B cell (primary cell): ENCODE measurements at regions not wholly inside any gene's neighbourhood (a gene's known extent, or its start where the extent isn't known, plus 50 kb on each side); places are given as distances from the start of the nearest gene placed in this dataset.
"Not testable (repeated sequence)": the region's sequence is repeated elsewhere in the genome, so short reads cannot be mapped to it uniquely, and the experiment has no call there.

Experiments
- ATAC-seq: fragments of 200-7000 bp; cut with Tn5 transposase; one replicate; pipeline ENCODE4 v1.10.0; 2021; ENCODE audit warnings: low read depth, mild to moderate bottlenecking, moderate number of reproducible peaks, moderate library complexity
- CTCF ChIA-PET: fragments of 350-600 bp; sonication (Branson Sonifier 250); formaldehyde crosslinking; loops from one replicate; lab custom pipeline; 2021; ENCODE audit warnings: antibody characterized with exemption, inconsistent platforms; lab: Charles Lee
- POLR2A ChIA-PET: fragments of 350-600 bp; sonication (Branson Sonifier 250); formaldehyde crosslinking; loops from one replicate; lab custom pipeline; 2021; ENCODE audit warnings: antibody characterized with exemption; lab: Charles Lee
- DNase-seq: peaks from one replicate; pipeline ENCODE4 v3.0.0; 2013
- H2AFZ ChIP-seq: 2 replicates; pipeline ENCODE4 v1.6.1; 2012; ENCODE audit warnings: mild to moderate bottlenecking, low read depth, low read length; ENCODE audit not compliant: insufficient read depth, poor library complexity, severe bottlenecking
- H3K27ac ChIP-seq, 2 donors: 1 replicate in 1 of 2; 2 replicates in 1 of 2; pipeline ENCODE4 v1.5.1; 2012 to 2013; ENCODE audit warnings: low read length in 2 of 2, mild to moderate bottlenecking in 2 of 2, moderate library complexity in 1 of 2
- H3K27me3 ChIP-seq, 4 experiments: fragments of 200-600 bp in 1 of 4; sonication (generic) in 1 of 4; replicated peaks in 1 of 4; 1 replicate in 2 of 4; 2 replicates in 2 of 4; pipeline versions ENCODE4 v1.6.1 to v1.7.0; 2013 to 2016; ENCODE audit warnings: low read length in 3 of 4, mild to moderate bottlenecking in 2 of 4, mixed read lengths in 1 of 4, moderate library complexity in 1 of 4; ENCODE audit not compliant: insufficient read depth in 4 of 4, control insufficient read depth in 3 of 4; ENCODE audit errors: control extremely low read depth in 1 of 4
- H3K36me3 ChIP-seq, 2 experiments: replicated peaks in 1 of 2; 1 replicate in 1 of 2; 2 replicates in 1 of 2; pipeline versions ENCODE4 v1.6.1 to v1.7.1; 2013; ENCODE audit warnings: low read length in 1 of 2; ENCODE audit not compliant: insufficient read depth in 2 of 2, control insufficient read depth in 1 of 2; ENCODE audit errors: control extremely low read depth in 1 of 2, extremely low read depth in 1 of 2
- H3K4me1 ChIP-seq, 2 donors: fragments of 200-600 bp in 1 of 2; sonication (generic) in 1 of 2; 1 replicate in 1 of 2; 2 replicates in 1 of 2; pipeline versions ENCODE4 v1.5.1 to v1.6.1; 2013 to 2017; ENCODE audit warnings: low read length in 2 of 2; ENCODE audit not compliant: control insufficient read depth in 2 of 2, insufficient read depth in 2 of 2
- H3K4me2 ChIP-seq: replicated peaks from 2 replicates; pipeline ENCODE3; 2012; ENCODE audit warnings: mild to moderate bottlenecking, low read depth, low read length; ENCODE audit not compliant: poor library complexity, severe bottlenecking
- H3K4me3 ChIP-seq, 5 experiments: fragments of 200-600 bp in 1 of 5; sonication (generic) in 1 of 5; 1 replicate in 3 of 5; 2 replicates in 2 of 5; pipeline versions ENCODE4 v1.5.1 to v1.7.0; 2011 to 2016; ENCODE audit warnings: low read length in 4 of 5, mild to moderate bottlenecking in 4 of 5, low read depth in 2 of 5, control low read depth in 1 of 5, moderate library complexity in 1 of 5; ENCODE audit not compliant: insufficient read depth in 1 of 5; ENCODE audit errors: control extremely low read depth in 1 of 5, extremely low read depth in 1 of 5
- H3K79me2 ChIP-seq: fragments of 200-600 bp; sonication (generic); one replicate; pipeline ENCODE4 v1.6.0; 2016; ENCODE audit warnings: low read length; ENCODE audit not compliant: control insufficient read depth, insufficient read depth
- H3K9ac ChIP-seq: fragments of 200-600 bp; sonication (generic); 2 replicates; pipeline ENCODE4 v1.6.1; 2017; ENCODE audit warnings: mild to moderate bottlenecking, low read length, moderate library complexity
- H3K9me3 ChIP-seq, 3 donors: one replicate each; pipeline versions ENCODE4 v1.6.1 to v1.7.1; 2013; ENCODE audit warnings: low read length in 2 of 3; ENCODE audit not compliant: control insufficient read depth in 2 of 3, insufficient read depth in 1 of 3; ENCODE audit errors: control extremely low read depth in 1 of 3
- H4K20me1 ChIP-seq: 2 replicates; pipeline ENCODE4 v1.6.0; 2012; ENCODE audit warnings: mild to moderate bottlenecking, low read length; ENCODE audit not compliant: insufficient read depth, control insufficient read depth, poor library complexity, severe bottlenecking
- H3K27ac Mint-ChIP-seq: one replicate; pipeline ENCODE4 v1.8.0; 2021; ENCODE audit warnings: mixed read lengths
- H3K27me3 Mint-ChIP-seq: one replicate; pipeline ENCODE4 v1.8.0; 2021; ENCODE audit warnings: mixed read lengths
- H3K4me1 Mint-ChIP-seq: one replicate; pipeline ENCODE4 v1.8.0; 2021; ENCODE audit warnings: mixed read lengths
- H3K4me3 Mint-ChIP-seq: one replicate; pipeline ENCODE4 v1.8.0; 2021; ENCODE audit warnings: mixed read lengths
- H3K9me3 Mint-ChIP-seq: one replicate; pipeline ENCODE4 v1.8.0; 2022; ENCODE audit warnings: mixed read lengths; ENCODE audit not compliant: insufficient read depth
- EZH2 ChIP-seq: IDR thresholded peaks from 2 replicates; pipeline ENCODE4 v1.6.1; 2012; ENCODE audit warnings: borderline replicate concordance, low read depth, mild to moderate bottlenecking, moderate library complexity, low read length; ENCODE audit not compliant: insufficient read depth, poor library complexity, severe bottlenecking
- WGBS: methylation state at CpG from one replicate; pipeline ENCODE4 v1.1.5; 2013; ENCODE audit warnings: missing lambda C conversion rate; ENCODE audit not compliant: insufficient coverage; 5-methylcytosine and 5-hydroxymethylcytosine counted together
- intact Hi-C: fragments of 100-400 bp; cut with micrococcal nuclease; formaldehyde crosslinking; loops from one replicate; pipeline ENCODE4 v1.10.0; 2022
- TF ChIP-seq, protein P1 (sequence below): fragments of 200-600 bp; IDR thresholded peaks from one replicate; pipeline ENCODE4 v1.8.0; 2022; ENCODE audit warnings: antibody characterized with exemption, mild to moderate bottlenecking

DNA sequence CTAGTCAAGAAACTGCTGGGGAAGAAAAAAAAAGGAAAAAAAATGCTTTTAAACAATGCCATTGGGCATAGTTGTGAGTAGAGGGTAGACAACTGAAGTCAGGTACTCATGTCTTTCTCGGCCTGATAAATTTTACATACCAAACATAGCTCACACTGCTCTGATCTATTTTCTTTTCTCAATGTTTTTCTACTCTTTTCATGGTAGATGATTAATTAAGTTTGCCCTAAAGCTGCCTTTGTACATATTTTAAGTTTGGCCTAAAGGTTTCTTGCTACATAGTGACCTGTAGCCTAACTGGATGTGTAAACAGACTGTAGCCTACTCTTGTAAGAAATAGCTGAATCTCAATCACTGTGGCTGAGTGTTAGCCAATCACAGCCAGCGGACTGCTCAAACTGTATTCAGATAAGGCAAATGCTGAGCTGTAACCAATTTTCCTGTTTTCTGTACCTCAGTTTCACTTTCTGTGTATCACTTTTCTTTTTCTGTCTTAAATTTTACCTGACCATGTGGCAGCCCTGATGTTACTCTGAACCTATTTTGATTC lies 121.0 kb downstream of the PCDH10 start:
- Histone ChIP-seq H3K4me3 (no peak overlapping the region), H3K4me2 (no peak overlapping the region), H3K79me2 (no peaks in the 10 kb centered on the region), H3K36me3 (no peaks in the 10 kb centered on the region), H3K27ac (no peak overlapping the region), H2AFZ (no peak overlapping the region), H4K20me1 (no peaks in the 10 kb centered on the region), H3K27me3 (no peaks in the 10 kb centered on the region), H3K9me3 (no peaks in the 10 kb centered on the region), H3K9ac (no peak overlapping the region), H3K4me1 (no peaks in the 10 kb centered on the region)
- WGBS = 92% methylated on average over 1 of the region's 2 CpGs
- no peak overlapping the region for H3K27ac Mint-ChIP-seq
- no peaks in the 10 kb centered on the region for H3K9me3 Mint-ChIP-seq
- ChIA-PET POLR2A (no interaction called here), CTCF (no interaction called here)
- intact Hi-C loops = no loop called here
- TF ChIP-seq EZH2 = no peak
- TF ChIP-seq, protein P1, sequence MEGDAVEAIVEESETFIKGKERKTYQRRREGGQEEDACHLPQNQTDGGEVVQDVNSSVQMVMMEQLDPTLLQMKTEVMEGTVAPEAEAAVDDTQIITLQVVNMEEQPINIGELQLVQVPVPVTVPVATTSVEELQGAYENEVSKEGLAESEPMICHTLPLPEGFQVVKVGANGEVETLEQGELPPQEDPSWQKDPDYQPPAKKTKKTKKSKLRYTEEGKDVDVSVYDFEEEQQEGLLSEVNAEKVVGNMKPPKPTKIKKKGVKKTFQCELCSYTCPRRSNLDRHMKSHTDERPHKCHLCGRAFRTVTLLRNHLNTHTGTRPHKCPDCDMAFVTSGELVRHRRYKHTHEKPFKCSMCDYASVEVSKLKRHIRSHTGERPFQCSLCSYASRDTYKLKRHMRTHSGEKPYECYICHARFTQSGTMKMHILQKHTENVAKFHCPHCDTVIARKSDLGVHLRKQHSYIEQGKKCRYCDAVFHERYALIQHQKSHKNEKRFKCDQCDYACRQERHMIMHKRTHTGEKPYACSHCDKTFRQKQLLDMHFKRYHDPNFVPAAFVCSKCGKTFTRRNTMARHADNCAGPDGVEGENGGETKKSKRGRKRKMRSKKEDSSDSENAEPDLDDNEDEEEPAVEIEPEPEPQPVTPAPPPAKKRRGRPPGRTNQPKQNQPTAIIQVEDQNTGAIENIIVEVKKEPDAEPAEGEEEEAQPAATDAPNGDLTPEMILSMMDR = no peak
- no peak overlapping the region for H3K4me3 Mint-ChIP-seq
- no peaks in the 10 kb centered on the region for H3K4me1 Mint-ChIP-seq
- DNase-seq (no peak), ATAC-seq (no peak)
- no peaks in the 10 kb centered on the region for H3K27me3 Mint-ChIP-seq

DNA sequence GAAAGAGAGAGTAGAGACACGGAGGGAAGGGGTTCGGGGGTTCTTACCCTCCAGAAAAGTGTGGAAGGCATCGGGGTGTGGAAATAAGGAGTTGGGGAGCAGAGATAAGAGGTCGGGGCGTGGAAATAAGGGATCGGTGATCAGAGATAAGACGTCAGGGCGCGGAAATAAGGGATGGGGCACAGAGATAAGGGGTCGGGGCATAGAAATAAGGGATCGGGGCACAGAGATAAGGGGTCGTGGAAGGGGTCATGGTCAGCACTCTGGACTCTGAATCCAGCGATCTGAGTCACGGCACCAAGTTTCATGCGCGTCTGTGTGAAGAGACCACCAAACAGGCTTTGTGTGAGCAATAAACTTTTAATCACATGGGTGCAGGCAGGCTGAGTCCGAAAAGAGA lies 119.1 kb downstream of the PCDH10 start:
- Histone ChIP-seq H3K9me3 (no peaks in the 10 kb centered on the region), H3K4me1 (no peaks in the 10 kb centered on the region), H3K79me2 (no peaks in the 10 kb centered on the region), H3K4me3 (no peak overlapping the region), H3K27ac (no peak overlapping the region), H3K27me3 (no peaks in the 10 kb centered on the region), H3K36me3 (no peaks in the 10 kb centered on the region), H3K9ac (no peak overlapping the region), H2AFZ (no peak overlapping the region), H3K4me2 (no peak overlapping the region), H4K20me1 (no peaks in the 10 kb centered on the region)
- Mint-ChIP-seq H3K4me1 (no peaks in the 10 kb centered on the region), H3K9me3 (no peaks in the 10 kb centered on the region), H3K27me3 (no peaks in the 10 kb centered on the region), H3K27ac (no peak overlapping the region), H3K4me3 (no peak overlapping the region)
- ATAC-seq (no peak), DNase-seq (no peak)
- intact Hi-C loops = no loop called here
- TF ChIP-seq EZH2 = no peak
- TF ChIP-seq, protein P1 = no peak
- POLR2A ChIA-PET = no interaction called here
- 84% methylated on average over 12 of the region's 17 CpGs for WGBS
- CTCF ChIA-PET = no interaction called here

DNA sequence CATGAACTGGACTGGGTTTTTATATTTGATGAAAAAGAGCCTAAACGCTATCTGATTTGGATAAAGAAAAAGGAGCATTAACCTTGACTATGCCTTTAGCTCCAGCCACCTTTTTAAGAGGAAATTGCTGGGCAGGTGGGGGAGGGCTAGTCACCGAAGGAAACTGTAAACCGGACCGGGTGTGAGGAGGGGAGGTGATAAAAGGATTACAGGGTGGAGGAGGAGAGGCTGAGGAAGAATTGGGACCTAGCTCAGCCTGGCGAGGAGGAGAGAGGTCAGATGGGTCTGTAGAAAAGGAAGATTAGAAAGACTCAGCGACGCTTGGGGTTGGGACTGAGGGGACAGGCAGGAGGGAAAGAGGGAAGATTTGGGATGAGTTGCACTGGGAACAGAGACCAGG lies 118.4 kb downstream of the PCDH10 start:
- H3K27ac ChIP-seq, H3K9me3 Mint-ChIP-seq, DNase-seq, ATAC-seq, H3K4me3 ChIP-seq, H3K27me3 ChIP-seq, H2AFZ ChIP-seq, H3K4me1 Mint-ChIP-seq, H3K9me3 ChIP-seq, H3K9ac ChIP-seq, H3K4me2 ChIP-seq, H3K36me3 ChIP-seq, H3K4me1 ChIP-seq, H3K27me3 Mint-ChIP-seq, H3K27ac Mint-ChIP-seq, CTCF ChIA-PET, H4K20me1 ChIP-seq, H3K4me3 Mint-ChIP-seq, POLR2A ChIA-PET, intact Hi-C loops, H3K79me2 ChIP-seq: not testable (repeated sequence)
- WGBS = 75% methylated on average over 6 of the region's 7 CpGs
